ENCODE measurements at regions not wholly inside any gene's neighbourhood (a gene's known extent, or its start where the extent isn't known, plus 50 kb on each side); places are given as distances from the start of the nearest gene placed in this dataset.

DNA sequence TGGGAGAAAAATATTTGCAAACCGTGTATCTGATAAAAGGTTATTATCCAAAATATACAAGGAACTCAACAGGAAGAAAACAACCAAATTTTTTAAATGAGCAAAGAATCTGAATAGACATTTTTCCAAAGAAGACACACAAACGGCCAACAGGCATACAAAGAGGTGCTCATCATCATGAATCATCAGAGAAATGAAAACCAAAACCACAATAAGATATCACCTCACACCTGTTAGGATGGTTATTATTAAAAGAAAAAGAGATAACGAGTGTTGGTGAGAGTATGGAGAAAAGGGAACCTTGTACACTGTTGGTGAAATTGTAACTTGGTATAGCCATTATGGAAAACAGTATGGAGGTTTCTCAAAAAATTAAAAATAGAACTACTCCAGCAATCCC lies 463.3 kb downstream of the IRS1 start:
- TF ChIP-seq CTCF (IDR thresholded peaks at IDR 0.05) (no peak), POLR2A (IDR thresholded peaks at IDR 0.05) (no peak)
